Endothelial cell of umbilical vein (primary cell): ENCODE measurements at regions not wholly inside any gene's neighbourhood (a gene's known extent, or its start where the extent isn't known, plus 50 kb on each side); places are given as distances from the start of the nearest gene placed in this dataset.

Experiments
- BruUV-seq: library from RNA; stranded (reverse); fragments of 400-500 nt; replicated peaks from 2 replicates; lab custom pipeline; 2021; lab: Mats Ljungman, UMichigan
- CTCF ChIA-PET: fragments of 300-600, 350-600 bp; sonication (Branson Sonifier 250); formaldehyde crosslinking; loops from one replicate; lab custom pipeline; 2021; ENCODE audit warnings: antibody characterized with exemption, inconsistent platforms; lab: Charles Lee
- POLR2A ChIA-PET: fragments of 300-600, 350-600 bp; sonication (Branson Sonifier 250); formaldehyde crosslinking; loops from one replicate; lab custom pipeline; 2021; ENCODE audit warnings: antibody characterized with exemption, inconsistent platforms; lab: Charles Lee
- DNase-seq: peaks from one replicate; pipeline ENCODE4 v3.0.0-alpha.2; 2011; ENCODE audit warnings: low read depth, low spot score
- FAIRE-seq: peaks from 2 replicates; lab custom pipeline; 2011; peaks lifted over from hg19 to GRCh38; lab: Jason Lieb, UNC
- H2AFZ ChIP-seq: 2 replicates; pipeline ENCODE4 v1.6.0; 2012; ENCODE audit warnings: low read depth, low read length, control low read depth, inconsistent platforms
- H3K27ac ChIP-seq: 2 replicates; pipeline ENCODE4 v1.5.1; 2011; ENCODE audit warnings: low read depth, mild to moderate bottlenecking, control low read depth, low read length, moderate library complexity; ENCODE audit not compliant: insufficient read depth
- H3K27me3 ChIP-seq, 2 experiments: 2 replicates each; pipeline versions ENCODE4 v1.6.0 to v1.6.1; 2011; ENCODE audit warnings: low read length in 2 of 2, mixed read lengths in 1 of 2; ENCODE audit not compliant: control insufficient read depth in 2 of 2, insufficient read depth in 2 of 2
- H3K36me3 ChIP-seq, 2 experiments: 2 replicates in 1 of 2; 3 replicates in 1 of 2; pipeline ENCODE4 v1.5.1; 2011; ENCODE audit warnings: low read length in 2 of 2, mild to moderate bottlenecking in 1 of 2, moderate library complexity in 1 of 2; ENCODE audit not compliant: control insufficient read depth in 2 of 2, insufficient read depth in 2 of 2; ENCODE audit errors: extremely low read depth in 1 of 2
- H3K4me1 ChIP-seq: 3 replicates; pipeline ENCODE4 v1.5.1; 2011; ENCODE audit warnings: mild to moderate bottlenecking, low read length; ENCODE audit not compliant: control insufficient read depth, insufficient read depth; ENCODE audit errors: extremely low read depth
- H3K4me2 ChIP-seq: 2 replicates; pipeline ENCODE4 v1.6.1; 2011; ENCODE audit warnings: low read length, control low read depth, mixed read lengths; ENCODE audit not compliant: insufficient read depth
- H3K4me3 ChIP-seq, 3 experiments: fragments of 200-600 bp in 1 of 3; sonication (generic), shearing (Covaris generic) in 1 of 3; replicated peaks in 1 of 3; 2 replicates each; pipeline ENCODE4 v1.5.1; 2011 to 2016; ENCODE audit warnings: control low read depth in 3 of 3, low read length in 3 of 3, mild to moderate bottlenecking in 2 of 3, inconsistent platforms in 1 of 3, low read depth in 1 of 3, moderate library complexity in 1 of 3; ENCODE audit not compliant: insufficient read depth in 1 of 3
- H3K79me2 ChIP-seq: 2 replicates; pipeline ENCODE4 v1.6.0; 2012; ENCODE audit warnings: low read length, inconsistent platforms; ENCODE audit not compliant: control insufficient read depth, insufficient read depth
- H3K9ac ChIP-seq: replicated peaks from 2 replicates; pipeline ENCODE3; 2011; ENCODE audit warnings: low read length, control low read depth; ENCODE audit not compliant: insufficient read depth; ENCODE audit errors: extremely low read depth
- H3K9me1 ChIP-seq: replicated peaks from 3 replicates; pipeline ENCODE4 v1.6.0; 2011; ENCODE audit warnings: mild to moderate bottlenecking, low read length; ENCODE audit not compliant: control insufficient read depth, insufficient read depth; ENCODE audit errors: extremely low read depth
- H3K9me3 ChIP-seq: replicated peaks from 2 replicates; pipeline ENCODE4 v1.5.1; 2012; ENCODE audit warnings: low read length, inconsistent platforms; ENCODE audit not compliant: control insufficient read depth, insufficient read depth
- H4K20me1 ChIP-seq: replicated peaks from 2 replicates; pipeline ENCODE3; 2011; ENCODE audit warnings: mild to moderate bottlenecking, low read length; ENCODE audit not compliant: control insufficient read depth, insufficient read depth; ENCODE audit errors: extremely low read depth
- EZH2 ChIP-seq: IDR thresholded peaks from 2 replicates; pipeline ENCODE4 v1.6.1; 2012; ENCODE audit warnings: borderline replicate concordance, low read depth, mild to moderate bottlenecking, moderate library complexity, low read length, inconsistent platforms; ENCODE audit not compliant: severe bottlenecking
- FOS ChIP-seq: IDR thresholded peaks from 2 replicates; pipeline ENCODE4 v1.6.1; 2011; ENCODE audit warnings: mild to moderate bottlenecking, low read length, moderate library complexity, borderline replicate concordance; ENCODE audit not compliant: insufficient read depth
- GATA2 ChIP-seq: IDR thresholded peaks from 2 replicates; pipeline ENCODE4 v1.7.0; 2011; ENCODE audit warnings: low read depth, mild to moderate bottlenecking, moderate library complexity, mixed read lengths, low read length; ENCODE audit not compliant: insufficient read length, insufficient read depth
- JUN ChIP-seq: IDR thresholded peaks from 2 replicates; pipeline ENCODE4 v1.6.1; 2011; ENCODE audit warnings: borderline replicate concordance, low read depth; ENCODE audit not compliant: insufficient read length, insufficient read depth
- MYC ChIP-seq: IDR thresholded peaks from one replicate; pipeline ENCODE4 v1.6.1; 2011; ENCODE audit warnings: mild to moderate bottlenecking, low read depth, low read length
- POLR2A ChIP-seq: IDR thresholded peaks from 2 replicates; pipeline ENCODE4 v1.6.1; 2012; ENCODE audit warnings: low read depth, mild to moderate bottlenecking, control low read depth, low read length
- POLR2AphosphoS5 ChIP-seq: IDR thresholded peaks from 2 replicates; pipeline ENCODE4 v1.6.1; 2012; ENCODE audit warnings: low read depth, mild to moderate bottlenecking, control low read depth, low read length, moderate library complexity; ENCODE audit not compliant: insufficient read depth
- dilution Hi-C: fragments of 300-500 bp; cut with MboI; formaldehyde crosslinking; loops from one replicate; pipeline ENCODE4 v1.15.0; 2019; ENCODE audit warnings: low sequenced_read_pairs; ENCODE audit not compliant: extremely low pct_ligation_motif_present
- intact Hi-C: fragments of 100-400 bp; cut with micrococcal nuclease; formaldehyde crosslinking; loops from one replicate; pipeline ENCODE4 v1.10.0; 2022
- TF ChIP-seq, protein P1 (sequence below): IDR thresholded peaks from 2 replicates; pipeline ENCODE4 v1.6.1; 2011; ENCODE audit not compliant: insufficient read depth, insufficient read length
- TF ChIP-seq, protein P2 (sequence below), 2 donors: IDR thresholded peaks; 1 replicate in 1 of 2; 2 replicates in 1 of 2; pipeline ENCODE4 v1.5.1; 2011; ENCODE audit warnings: low read length in 2 of 2, mild to moderate bottlenecking in 2 of 2, moderate library complexity in 2 of 2, control low read depth in 1 of 2, inconsistent platforms in 1 of 2, low read depth in 1 of 2; ENCODE audit not compliant: insufficient read depth in 1 of 2; ENCODE audit errors: extremely low read depth in 1 of 2

DNA sequence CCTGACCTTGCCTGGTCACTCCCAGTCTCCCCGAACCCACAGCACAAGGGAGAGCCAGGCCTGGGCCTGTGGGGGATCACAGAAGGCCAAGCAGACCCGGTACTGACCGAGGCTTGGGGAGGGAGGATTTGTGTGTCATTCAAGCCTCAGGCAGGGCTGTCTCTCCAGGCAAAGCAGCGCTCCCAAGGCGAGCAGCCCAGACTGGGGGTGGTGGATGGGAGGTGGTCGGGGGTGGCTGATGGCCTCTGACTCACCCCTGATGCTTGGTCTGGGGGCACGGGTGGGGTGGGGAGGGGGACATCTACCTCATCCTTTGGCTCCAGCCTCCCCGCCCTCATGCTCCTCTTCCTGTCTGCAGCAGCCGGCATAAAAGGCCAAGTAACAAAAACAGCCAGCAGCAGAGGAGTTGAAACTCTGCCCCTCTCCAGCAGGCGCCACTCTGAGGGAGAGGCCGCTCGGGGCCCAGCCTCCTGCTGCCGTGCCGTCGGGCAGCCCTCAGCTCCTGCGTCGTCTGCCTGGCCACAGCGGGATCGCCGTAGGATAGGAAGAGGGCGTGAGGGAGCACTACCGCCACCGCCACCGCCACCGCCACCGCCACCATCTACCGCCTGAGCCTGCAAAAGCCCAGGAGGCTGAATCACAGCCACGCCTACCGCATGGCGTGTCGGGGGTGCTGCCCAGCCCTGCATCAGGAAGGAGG lies 166.0 kb downstream of the OLFM1 start:
- no peaks in the 10 kb centered on the region for H3K4me1 ChIP-seq
- no peaks in the 10 kb centered on the region for H3K9me3 ChIP-seq
- no peaks in the 10 kb centered on the region for H3K9me1 ChIP-seq
- ChIA-PET POLR2A (no interaction called here), CTCF (no interaction called here)
- H3K4me3 ChIP-seq, result no peak overlapping the region
- H3K9ac ChIP-seq, result no peak overlapping the region
- H4K20me1 ChIP-seq, result no peaks in the 10 kb centered on the region
- no peak overlapping the region for H2AFZ ChIP-seq
- intact Hi-C loops (no loop called here), dilution Hi-C loops (no loop called here)
- no peaks in the 10 kb centered on the region for H3K27me3 ChIP-seq
- no TSS peak for BruUV-seq
- FAIRE-seq (no peak), DNase-seq (no peak)
- H3K27ac ChIP-seq, result no peak overlapping the region
- H3K36me3 ChIP-seq, result no peaks in the 10 kb centered on the region
- TF ChIP-seq EZH2 (no peak), FOS (no peak), POLR2AphosphoS5 (no peak), MYC (no peak), JUN (no peak), GATA2 (no peak), POLR2A (no peak)
- TF ChIP-seq, protein P1, sequence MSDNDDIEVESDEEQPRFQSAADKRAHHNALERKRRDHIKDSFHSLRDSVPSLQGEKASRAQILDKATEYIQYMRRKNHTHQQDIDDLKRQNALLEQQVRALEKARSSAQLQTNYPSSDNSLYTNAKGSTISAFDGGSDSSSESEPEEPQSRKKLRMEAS, result no peak
- TF ChIP-seq, protein P2, sequence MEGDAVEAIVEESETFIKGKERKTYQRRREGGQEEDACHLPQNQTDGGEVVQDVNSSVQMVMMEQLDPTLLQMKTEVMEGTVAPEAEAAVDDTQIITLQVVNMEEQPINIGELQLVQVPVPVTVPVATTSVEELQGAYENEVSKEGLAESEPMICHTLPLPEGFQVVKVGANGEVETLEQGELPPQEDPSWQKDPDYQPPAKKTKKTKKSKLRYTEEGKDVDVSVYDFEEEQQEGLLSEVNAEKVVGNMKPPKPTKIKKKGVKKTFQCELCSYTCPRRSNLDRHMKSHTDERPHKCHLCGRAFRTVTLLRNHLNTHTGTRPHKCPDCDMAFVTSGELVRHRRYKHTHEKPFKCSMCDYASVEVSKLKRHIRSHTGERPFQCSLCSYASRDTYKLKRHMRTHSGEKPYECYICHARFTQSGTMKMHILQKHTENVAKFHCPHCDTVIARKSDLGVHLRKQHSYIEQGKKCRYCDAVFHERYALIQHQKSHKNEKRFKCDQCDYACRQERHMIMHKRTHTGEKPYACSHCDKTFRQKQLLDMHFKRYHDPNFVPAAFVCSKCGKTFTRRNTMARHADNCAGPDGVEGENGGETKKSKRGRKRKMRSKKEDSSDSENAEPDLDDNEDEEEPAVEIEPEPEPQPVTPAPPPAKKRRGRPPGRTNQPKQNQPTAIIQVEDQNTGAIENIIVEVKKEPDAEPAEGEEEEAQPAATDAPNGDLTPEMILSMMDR (IDR thresholded peaks at IDR 0.05; ENCODE audit: extremely low read depth in 1 of 2, insufficient read depth in 1 of 2, low read depth in 1 of 2, low read length in 2 of 2), result no peak
- H3K4me2 ChIP-seq, result no peak overlapping the region
- no peaks in the 10 kb centered on the region for H3K79me2 ChIP-seq
